CD14-positive monocyte (primary cell): ENCODE measurements at regions not wholly inside any gene's neighbourhood (a gene's known extent, or its start where the extent isn't known, plus 50 kb on each side); places are given as distances from the start of the nearest gene placed in this dataset.

Experiments used
- DNase-seq, 3 donors: peaks; one replicate each; pipeline ENCODE4 v3.0.0-alpha.2; 2011 to 2022
- H2AFZ ChIP-seq: 2 replicates; pipeline ENCODE4 v1.6.0; 2012; ENCODE audit warnings: mild to moderate bottlenecking, low read depth, low read length, inconsistent platforms; ENCODE audit not compliant: insufficient read depth, poor library complexity, severe bottlenecking
- H3K27ac ChIP-seq, 2 donors: 1 replicate in 1 of 2; 2 replicates in 1 of 2; pipeline ENCODE4 v1.5.1; 2012 to 2013; ENCODE audit warnings: low read length in 2 of 2, control low read depth in 1 of 2, inconsistent platforms in 1 of 2, low read depth in 1 of 2, mild to moderate bottlenecking in 1 of 2
- H3K27me3 ChIP-seq, 2 donors: one replicate each; pipeline versions ENCODE4 v1.6.0 to v1.6.1; 2011 to 2013; ENCODE audit warnings: low read length in 2 of 2; ENCODE audit not compliant: control insufficient read depth in 2 of 2, insufficient read depth in 2 of 2
- H3K36me3 ChIP-seq, 2 donors: replicated peaks in 1 of 2; 1 replicate in 1 of 2; 2 replicates in 1 of 2; pipeline versions ENCODE4 v1.5.1 to v1.6.1; 2012 to 2013; ENCODE audit warnings: low read length in 2 of 2, control low read depth in 1 of 2, inconsistent platforms in 1 of 2, mild to moderate bottlenecking in 1 of 2; ENCODE audit not compliant: insufficient read depth in 2 of 2, control insufficient read depth in 1 of 2
- H3K4me1 ChIP-seq, 2 donors: 1 replicate in 1 of 2; 2 replicates in 1 of 2; pipeline versions ENCODE4 v1.5.1 to v1.6.1; 2012 to 2013; ENCODE audit warnings: low read length in 2 of 2, control low read depth in 1 of 2, inconsistent platforms in 1 of 2, mild to moderate bottlenecking in 1 of 2, moderate library complexity in 1 of 2; ENCODE audit not compliant: insufficient read depth in 2 of 2, control insufficient read depth in 1 of 2
- H3K4me2 ChIP-seq: replicated peaks from 2 replicates; pipeline ENCODE3; 2012; ENCODE audit warnings: low read length, moderate library complexity, mild to moderate bottlenecking; ENCODE audit not compliant: poor library complexity, severe bottlenecking; ENCODE audit errors: extremely low read depth
- H3K4me3 ChIP-seq, 3 experiments: fragments of 200-600 bp in 1 of 3; sonication (generic) in 1 of 3; replicated peaks in 1 of 3; 1 replicate in 2 of 3; 2 replicates in 1 of 3; pipeline ENCODE4 v1.5.1; 2011 to 2013; ENCODE audit warnings: low read length in 3 of 3, mild to moderate bottlenecking in 3 of 3, control low read depth in 2 of 3, low read depth in 2 of 3, inconsistent platforms in 1 of 3, moderate library complexity in 1 of 3
- H3K79me2 ChIP-seq: 2 replicates; pipeline ENCODE4 v1.6.0; 2012; ENCODE audit warnings: mild to moderate bottlenecking, control low read depth, inconsistent platforms, low read length, moderate library complexity; ENCODE audit not compliant: insufficient read depth
- H3K9ac ChIP-seq: 2 replicates; pipeline ENCODE4 v1.6.0; 2017; ENCODE audit warnings: low read length, mild to moderate bottlenecking; ENCODE audit not compliant: insufficient read depth, poor library complexity, severe bottlenecking
- H3K9me3 ChIP-seq, 2 donors: replicated peaks in 1 of 2; 1 replicate in 1 of 2; 2 replicates in 1 of 2; pipeline versions ENCODE4 v1.5.1 to v1.6.1; 2012 to 2013; ENCODE audit warnings: low read length in 2 of 2, control low read depth in 1 of 2; ENCODE audit not compliant: control insufficient read depth in 1 of 2, insufficient read depth in 1 of 2
- H4K20me1 ChIP-seq: 2 replicates; pipeline ENCODE4 v1.6.0; 2012; ENCODE audit warnings: mild to moderate bottlenecking, low read length, control low read depth, moderate library complexity; ENCODE audit not compliant: insufficient read depth
- H3K27ac Mint-ChIP-seq, 7 donors: one replicate each; pipeline ENCODE4 v1.8.0; 2020; ENCODE audit warnings: mild to moderate bottlenecking in 7 of 7, mixed read lengths in 7 of 7, moderate library complexity in 6 of 7, inconsistent platforms in 2 of 7
- H3K27me3 Mint-ChIP-seq, 3 donors: one replicate each; pipeline ENCODE4 v1.8.0; 2021 to 2022; ENCODE audit warnings: low read depth in 3 of 3, mild to moderate bottlenecking in 3 of 3, mixed read lengths in 3 of 3, moderate library complexity in 3 of 3, inconsistent platforms in 1 of 3
- H3K36me3 Mint-ChIP-seq, 2 donors: one replicate each; pipeline ENCODE4 v1.8.0; 2020; ENCODE audit warnings: mixed read lengths in 2 of 2, inconsistent platforms in 1 of 2, mild to moderate bottlenecking in 1 of 2
- H3K4me1 Mint-ChIP-seq: one replicate; pipeline ENCODE4 v1.8.0; 2020; ENCODE audit warnings: mild to moderate bottlenecking, mixed read lengths
- H3K4me3 Mint-ChIP-seq, 2 donors: one replicate each; pipeline ENCODE4 v1.8.0; 2020; ENCODE audit warnings: mild to moderate bottlenecking in 2 of 2, mixed read lengths in 2 of 2, moderate library complexity in 1 of 2
- H3K9me3 Mint-ChIP-seq, 7 donors: one replicate each; pipeline ENCODE4 v1.8.0; 2020 to 2022; ENCODE audit warnings: mixed read lengths in 7 of 7, mild to moderate bottlenecking in 6 of 7, moderate library complexity in 6 of 7, inconsistent platforms in 2 of 7
- CTCF ChIP-seq: fragments of 200-600 bp; IDR thresholded peaks from one replicate; pipeline ENCODE4 v1.8.0; 2022; ENCODE audit warnings: antibody characterized with exemption, mild to moderate bottlenecking
- WGBS: methylation state at CpG from one replicate; pipeline ENCODE4 v1.1.5; 2013; ENCODE audit warnings: missing lambda C conversion rate; ENCODE audit not compliant: insufficient coverage; 5-methylcytosine and 5-hydroxymethylcytosine counted together
- intact Hi-C, 2 donors: fragments of 100-400 bp; cut with micrococcal nuclease; formaldehyde crosslinking; loops; one replicate each; pipeline versions ENCODE4 v1.15.0 to v1.15.1; 2023

GRCh38 chr12:67741270-67741669 is 92.7 kb downstream of the DYRK2 start:
- H3K9ac ChIP-seq, result no peak overlapping the region
- H3K79me2 ChIP-seq, result no peaks in the 10 kb centered on the region
- Mint-ChIP-seq H3K9me3 (peaks cover 0 to 3% (median 0%) of the 10 kb centered on the region in 7 donors), H3K27me3 (peaks cover 2 to 4% (median 3%) of the 10 kb centered on the region in 3 donors), H3K4me3 (no peak overlapping the region), H3K36me3 (no peaks in the 10 kb centered on the region), H3K4me1 (no peaks in the 10 kb centered on the region), H3K27ac (no peak overlapping the region)
- H3K27ac ChIP-seq, result no peak overlapping the region
- H3K36me3 ChIP-seq, result no peaks in the 10 kb centered on the region
- no peak for TF ChIP-seq CTCF
- no peak overlapping the region for H3K4me2 ChIP-seq
- H3K27me3 ChIP-seq, result no peaks in the 10 kb centered on the region
- no peak for DNase-seq
- H4K20me1 ChIP-seq, result no peaks in the 10 kb centered on the region
- no peaks in the 10 kb centered on the region for H3K4me1 ChIP-seq
- no peaks in the 10 kb centered on the region for H3K9me3 ChIP-seq
- intact Hi-C loops, result no loop called here
- no CpG with 5 or more reads among the region's 3 CpGs for WGBS
- H3K4me3 ChIP-seq, result no peak overlapping the region
- H2AFZ ChIP-seq, result no peak overlapping the region

- TF ChIP-seq CTCF, result no peak
- Histone ChIP-seq H3K9me3 (no peaks in the 10 kb centered on the region), H4K20me1 (no peaks in the 10 kb centered on the region), H3K27ac (no peak overlapping the region), H3K79me2 (no peaks in the 10 kb centered on the region), H3K4me3 (no peak overlapping the region), H3K36me3 (no peaks in the 10 kb centered on the region), H3K4me2 (no peak overlapping the region), H2AFZ (no peak overlapping the region), H3K9ac (no peak overlapping the region), H3K4me1 (no peaks in the 10 kb centered on the region), H3K27me3 (no peaks in the 10 kb centered on the region)
- WGBS, result no CpG with 5 or more reads among the region's 1 CpG
- peaks cover 2 to 4% (median 3%) of the 10 kb centered on the region in 3 donors for H3K27me3 Mint-ChIP-seq
- peaks cover 0 to 3% (median 0%) of the 10 kb centered on the region in 7 donors for H3K9me3 Mint-ChIP-seq
- H3K27ac Mint-ChIP-seq, result no peak overlapping the region
- no peaks in the 10 kb centered on the region for H3K36me3 Mint-ChIP-seq
- H3K4me3 Mint-ChIP-seq, result no peak overlapping the region
- no peaks in the 10 kb centered on the region for H3K4me1 Mint-ChIP-seq
- no peak for DNase-seq
- intact Hi-C loops, result no loop called here
Measured at GRCh38 chr12:67742461-67742860, 93.9 kb downstream of the DYRK2 start.
